ENCODE measurements at regions not wholly inside any gene's neighbourhood (a gene's known extent, or its start where the extent isn't known, plus 50 kb on each side); places are given as distances from the start of the nearest gene placed in this dataset.

- Histone ChIP-seq H3K27me3 (no peaks in the 10 kb centered on the region), H3K9me3 (no peaks in the 10 kb centered on the region), H3K4me3 (no peak overlapping the region), H3K36me3 (no peaks in the 10 kb centered on the region), H3K9ac (ENCODE audit: low read depth in 2 of 2, low read length in 2 of 2) (no peak overlapping the region), H3K4me1 (no peaks in the 10 kb centered on the region), H3K27ac (no peak overlapping the region)
- DNase-seq = no peak
- intact Hi-C loops (cut with DNase I) = no loop called here
- no peak for TF ChIP-seq CTCF (IDR thresholded peaks at IDR 0.05)
These were observed 445.0 kb upstream of the TRPC7 start for GRCh38 chr5:136810261-136810801.

- Histone ChIP-seq H3K9me3 (no peaks in the 10 kb centered on the region), H3K36me3 (no peaks in the 10 kb centered on the region), H3K4me1 (no peaks in the 10 kb centered on the region), H3K4me3 (no peak overlapping the region), H3K27ac (no peak overlapping the region), H3K9ac (ENCODE audit: low read depth in 2 of 2, low read length in 2 of 2) (no peak overlapping the region), H3K27me3 (no peaks in the 10 kb centered on the region)
- no peak for TF ChIP-seq CTCF (IDR thresholded peaks at IDR 0.05)
- intact Hi-C loops (cut with DNase I) = no loop called here
- no peak for DNase-seq
These were observed 444.0 kb upstream of the TRPC7 start for GRCh38 chr5:136809382-136809781.

GRCh38 chr5:136808756-136809155 is 443.4 kb upstream of the TRPC7 start:
- Histone ChIP-seq H3K27ac (no peak overlapping the region), H3K36me3 (no peaks in the 10 kb centered on the region), H3K4me1 (no peaks in the 10 kb centered on the region), H3K27me3 (no peaks in the 10 kb centered on the region), H3K9me3 (no peaks in the 10 kb centered on the region), H3K9ac (ENCODE audit: low read depth in 2 of 2, low read length in 2 of 2) (no peak overlapping the region), H3K4me3 (no peak overlapping the region)
- no peak for DNase-seq
- intact Hi-C loops (cut with DNase I) = no loop called here
- TF ChIP-seq CTCF (IDR thresholded peaks at IDR 0.05) = no peak

- H3K27me3 ChIP-seq = no peaks in the 10 kb centered on the region
- no peak for DNase-seq
- intact Hi-C loops (cut with DNase I) = no loop called here
- H3K27ac ChIP-seq = no peak overlapping the region
- H3K9me3 ChIP-seq = no peaks in the 10 kb centered on the region
- no peaks in the 10 kb centered on the region for H3K36me3 ChIP-seq
- H3K4me1 ChIP-seq = no peaks in the 10 kb centered on the region
- no peak for TF ChIP-seq CTCF (IDR thresholded peaks at IDR 0.05)
- H3K9ac ChIP-seq (ENCODE audit: low read depth in 2 of 2, low read length in 2 of 2) = no peak overlapping the region
- H3K4me3 ChIP-seq = no peak overlapping the region
These were observed 440.1 kb upstream of the TRPC7 start for GRCh38 chr5:136805466-136805865.

- Histone ChIP-seq H3K27ac (no peak overlapping the region), H3K36me3 (no peaks in the 10 kb centered on the region), H3K4me1 (no peaks in the 10 kb centered on the region), H3K4me3 (no peak overlapping the region), H3K9ac (ENCODE audit: low read depth in 2 of 2, low read length in 2 of 2) (no peak overlapping the region), H3K9me3 (no peaks in the 10 kb centered on the region), H3K27me3 (no peaks in the 10 kb centered on the region)
- no peak for TF ChIP-seq CTCF (IDR thresholded peaks at IDR 0.05)
- no peak for DNase-seq
- intact Hi-C loops (cut with DNase I) = no loop called here
These were observed 437.0 kb upstream of the TRPC7 start for GRCh38 chr5:136802383-136802782.

Data from colonic mucosa (tissue), 4 donors.